ENCODE measurements at regions not wholly inside any gene's neighbourhood (a gene's known extent, or its start where the extent isn't known, plus 50 kb on each side); places are given as distances from the start of the nearest gene placed in this dataset.

GRCh38 chr11:112778877-112779266 is 182.3 kb upstream of the NCAM1 start:
- no peaks in the 10 kb centered on the region for H3K79me2 ChIP-seq (ENCODE audit: insufficient read depth, low read length)
- H3K9me3 ChIP-seq (ENCODE audit: low read length): no peaks in the 10 kb centered on the region
- H3K4me1 ChIP-seq (ENCODE audit: insufficient read depth, low read length): no peaks in the 10 kb centered on the region
- H3K27ac ChIP-seq (ENCODE audit: extremely low read length, insufficient read depth, low read length): no peak overlapping the region
- FAIRE-seq: no peak
- H4K20me1 ChIP-seq (ENCODE audit: insufficient read depth, low read length): no peaks in the 10 kb centered on the region
- TF ChIP-seq U2AF2 (IDR thresholded peaks at IDR 0.05; ENCODE audit: low read depth, low read length) (no peak), IKZF4 (CRISPR knock-in tag; IDR thresholded peaks at IDR 0.05; ENCODE audit: borderline replicate concordance, low read depth, not compliant biosample characterization) (no peak), ZNF280D (CRISPR knock-in tag; IDR thresholded peaks at IDR 0.05) (no peak), TP53 (CRISPR knock-in tag; conservative IDR thresholded peaks at IDR 0.05) (no peak), TAF1 (CRISPR knock-in tag; IDR thresholded peaks at IDR 0.05) (no peak), ZNF770 (CRISPR knock-in tag; IDR thresholded peaks at IDR 0.05) (no peak), MZF1 (CRISPR knock-in tag; IDR thresholded peaks at IDR 0.05; ENCODE audit: borderline replicate concordance) (no peak), ZNF83 (CRISPR knock-in tag; IDR thresholded peaks at IDR 0.05; ENCODE audit: borderline replicate concordance) (no peak), RXRB (CRISPR knock-in tag; IDR thresholded peaks at IDR 0.05; ENCODE audit: borderline replicate concordance) (no peak), ZNF143 (CRISPR knock-in tag; IDR thresholded peaks at IDR 0.05) (no peak), MTERF4 (CRISPR knock-in tag; IDR thresholded peaks at IDR 0.05) (no peak), NR1H2 (CRISPR knock-in tag; IDR thresholded peaks at IDR 0.05; ENCODE audit: borderline replicate concordance, low read depth) (no peak), ZNF607 (CRISPR knock-in tag; IDR thresholded peaks at IDR 0.05; ENCODE audit: borderline replicate concordance) (no peak), ZNF362 (CRISPR knock-in tag; IDR thresholded peaks at IDR 0.05; ENCODE audit: borderline replicate concordance) (no peak), ERF (CRISPR knock-in tag; IDR thresholded peaks at IDR 0.05) (no peak), NBN (conservative IDR thresholded peaks at IDR 0.05) (no peak), ZNF331 (CRISPR knock-in tag; IDR thresholded peaks at IDR 0.05) (no peak)
- no peaks in the 10 kb centered on the region for H3K36me3 ChIP-seq (replicated peaks in 1 of 2; ENCODE audit: control insufficient read depth in 1 of 2, insufficient read depth in 2 of 2, low read length in 2 of 2)
- no peak for DNase-seq (ENCODE audit: low spot score)
- peaks cover 0 to 17% of the 10 kb centered on the region in 2 experiments; a peak in 3 of 5 replicates for H3K27me3 ChIP-seq (ENCODE audit: control insufficient read depth in 1 of 2, insufficient read depth in 2 of 2, low read length in 2 of 2)
- intact Hi-C loops (cut with micrococcal nuclease; ENCODE audit: unreplicated experiment) (no loop called here), in situ Hi-C loops (cut with HindIII; ENCODE audit: extremely low pct_ligation_motif_present, low pct_unique_long_range_greater_than_20kb) (no loop called here)
- ChIA-PET CTCF (ENCODE audit: low intra/inter-chr PET ratio, low total read pairs) (no interaction called here), POLR2A (no interaction called here)
- no peak overlapping the region for H3K4me2 ChIP-seq (ENCODE audit: low read depth, low read length)
- no peak for ATAC-seq
- WGBS (ENCODE audit: low lambda C conversion rate): 1% methylated on average over 3 of the region's 3 CpGs
- no peak overlapping the region for H3K9ac ChIP-seq (ENCODE audit: insufficient read depth, low read depth, low read length)
- no peak overlapping the region for H3K4me3 ChIP-seq (replicated peaks in 1 of 3; ENCODE audit: insufficient read depth in 1 of 3, low read depth in 2 of 3, low read length in 3 of 3)
- no TSS peak for BruUV-seq (replicated peaks)
- H2AFZ ChIP-seq (ENCODE audit: low read length): no peak overlapping the region

Data from HepG2 (cell line).